Activated T-helper 1 cell treated with anti-CD3 and anti-CD28 coated beads, Interleukin-2, amount 50 U/mL, for 16 hours (primary cell): ENCODE measurements at regions not wholly inside any gene's neighbourhood (a gene's known extent, or its start where the extent isn't known, plus 50 kb on each side); places are given as distances from the start of the nearest gene placed in this dataset.

Experiments used
- DNase-seq, 2 donors: peaks; one replicate each; pipeline ENCODE4 v3.0.0-alpha.2; 2020; ENCODE audit warnings: low read depth in 1 of 2, low spot score in 1 of 2

DNA sequence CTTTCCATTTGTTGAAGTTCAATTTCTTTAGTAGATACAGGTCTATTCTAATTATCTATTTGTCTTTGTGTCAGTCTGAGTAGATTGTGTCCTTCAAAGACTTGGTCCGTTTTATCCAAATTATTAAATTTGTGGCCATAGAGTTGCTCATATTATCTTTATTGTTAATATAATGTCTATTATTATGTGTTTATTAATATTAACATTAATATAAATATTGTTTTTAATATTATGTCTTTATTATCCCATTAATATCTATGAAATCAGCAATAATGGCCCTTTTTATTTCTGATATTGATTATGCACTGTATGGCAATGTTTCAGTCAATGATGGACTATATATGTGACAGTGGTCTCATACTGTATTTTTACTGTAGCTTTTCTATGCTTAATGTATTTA lies 2067.3 kb upstream of the AGA start:
- DNase-seq, result no peak

DNA sequence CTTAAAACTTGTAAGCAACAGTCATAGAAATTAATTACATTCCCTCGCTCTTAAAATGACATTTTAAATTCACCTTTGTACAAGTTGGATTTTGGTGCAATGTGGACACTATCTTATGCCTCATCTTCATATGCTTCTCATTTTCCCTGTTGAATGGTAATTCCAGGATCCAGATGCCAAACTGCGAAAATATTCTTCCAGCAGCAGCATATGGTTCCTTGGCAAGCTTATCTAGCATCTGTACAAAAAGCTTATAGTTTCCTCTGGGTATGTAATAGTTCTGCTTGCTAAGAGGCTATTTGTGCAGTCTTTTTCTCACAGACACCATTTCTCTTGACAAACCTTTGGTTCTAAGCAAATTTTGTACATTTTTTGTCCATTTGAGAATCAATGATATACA lies 2079.7 kb upstream of the AGA start:
- DNase-seq, result no peak

DNA sequence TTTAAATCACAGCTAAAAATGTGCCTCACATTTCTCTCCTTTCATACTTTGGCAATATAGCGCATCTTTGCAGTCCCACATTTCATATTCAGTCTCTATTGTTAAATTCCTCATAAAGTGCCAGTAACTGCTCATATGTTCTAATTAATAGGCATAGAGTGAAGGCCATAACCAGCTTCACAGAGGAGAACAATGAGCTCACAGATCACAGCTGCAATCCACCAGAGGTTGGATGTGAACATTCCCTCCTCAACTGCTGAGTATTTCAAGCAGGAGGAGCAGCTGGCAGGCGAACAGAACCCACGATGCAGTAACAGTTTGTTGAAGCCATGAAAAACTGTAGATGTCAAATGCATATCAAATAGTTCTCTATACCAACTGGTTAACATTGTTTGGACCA lies 2088.7 kb upstream of the AGA start:
- DNase-seq, result no peak

DNA sequence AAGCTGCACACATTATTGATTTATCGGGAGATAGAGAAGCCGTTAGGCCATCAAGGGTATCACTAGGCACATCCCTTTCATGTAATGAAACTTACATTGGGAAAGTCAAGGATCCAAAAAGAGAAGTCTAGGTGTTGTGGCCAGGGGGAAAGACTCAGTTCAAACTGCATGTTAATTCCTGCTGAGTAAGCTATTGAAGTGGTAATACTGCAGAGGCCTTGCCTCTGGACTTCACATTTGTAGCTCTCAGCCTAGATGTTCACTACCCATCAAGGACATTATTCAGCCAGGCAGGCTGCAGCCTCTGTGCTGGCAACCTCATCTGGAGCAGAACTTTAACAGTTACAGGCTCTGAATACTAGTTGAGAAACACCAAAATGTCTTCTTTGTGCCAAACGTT lies 2094.5 kb upstream of the AGA start:
- DNase-seq, result no peak

DNA sequence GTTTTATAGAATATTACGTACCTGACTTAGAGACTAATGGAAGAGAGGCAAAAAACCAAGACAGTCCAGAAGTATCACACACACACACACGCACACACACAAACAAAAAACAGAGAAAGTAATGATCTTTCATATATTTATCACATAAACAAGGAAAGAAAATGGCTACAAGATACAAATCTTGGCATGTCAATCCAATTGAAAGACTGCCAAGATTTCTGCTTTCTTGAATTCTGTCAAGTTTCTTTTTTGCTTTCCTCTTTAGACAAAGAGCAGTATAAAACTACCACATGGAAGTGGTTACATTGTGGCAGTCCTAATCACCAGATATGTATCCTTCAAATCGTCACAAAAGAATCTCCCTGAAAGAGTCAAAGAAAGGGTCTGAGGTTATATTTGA lies 2097.4 kb upstream of the AGA start:
- no peak for DNase-seq

DNA sequence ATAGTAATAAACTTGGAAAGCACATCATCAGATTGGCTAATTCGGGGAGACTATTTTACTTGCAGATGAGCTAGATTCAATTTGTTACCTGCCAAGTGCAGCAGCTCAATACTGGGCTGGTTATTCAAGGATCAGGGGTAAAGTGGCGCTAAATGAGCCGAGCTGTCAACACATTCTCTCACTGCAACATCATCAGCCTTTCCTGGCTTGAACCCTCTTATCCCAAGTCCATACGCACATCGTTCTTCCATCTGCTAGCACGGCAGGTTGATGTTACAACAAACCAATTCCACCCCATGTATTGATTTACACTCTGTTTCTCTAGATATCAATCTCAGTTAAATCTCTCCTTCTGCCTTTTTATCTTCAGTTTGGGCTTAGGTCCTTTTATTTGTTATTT lies 2101.5 kb upstream of the AGA start:
- no peak for DNase-seq

DNA sequence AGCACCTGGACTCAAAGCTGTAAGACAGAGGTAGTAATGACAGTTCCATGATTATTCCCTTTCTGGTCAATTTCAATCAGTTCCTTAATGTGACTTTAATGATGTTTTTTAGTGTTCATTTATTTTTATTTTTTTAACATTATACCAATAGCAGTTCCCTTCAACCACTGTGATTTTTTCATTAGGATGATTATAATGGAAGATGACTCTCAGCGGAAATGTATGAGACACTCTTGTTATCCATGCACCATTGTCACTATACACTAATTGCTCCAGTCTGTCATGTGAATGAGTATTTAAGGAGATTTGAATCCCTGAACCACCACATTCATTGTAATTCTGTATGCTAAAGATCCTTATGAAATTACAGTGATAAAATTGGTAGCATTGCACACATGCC lies 2102.3 kb upstream of the AGA start:
- DNase-seq, result no peak

DNA sequence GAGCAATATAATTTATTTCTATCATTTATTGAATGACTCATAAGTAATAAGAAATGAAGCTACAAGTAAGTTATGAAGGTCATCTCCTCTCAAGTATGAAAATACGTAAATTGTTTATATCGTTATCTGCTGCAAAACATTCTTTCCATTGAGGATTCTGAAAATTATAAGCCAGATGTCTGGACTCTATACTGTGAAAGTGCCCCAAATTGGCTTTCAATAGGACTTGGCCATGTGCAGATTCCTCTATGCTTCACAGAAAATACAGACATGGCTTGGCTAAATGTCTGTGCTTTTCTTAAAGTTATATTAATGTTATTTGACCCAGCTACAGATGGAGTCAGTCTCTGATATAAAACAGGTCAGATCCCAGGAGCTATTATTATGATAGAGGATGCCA lies 2109.9 kb upstream of the AGA start:
- DNase-seq, result no peak

DNA sequence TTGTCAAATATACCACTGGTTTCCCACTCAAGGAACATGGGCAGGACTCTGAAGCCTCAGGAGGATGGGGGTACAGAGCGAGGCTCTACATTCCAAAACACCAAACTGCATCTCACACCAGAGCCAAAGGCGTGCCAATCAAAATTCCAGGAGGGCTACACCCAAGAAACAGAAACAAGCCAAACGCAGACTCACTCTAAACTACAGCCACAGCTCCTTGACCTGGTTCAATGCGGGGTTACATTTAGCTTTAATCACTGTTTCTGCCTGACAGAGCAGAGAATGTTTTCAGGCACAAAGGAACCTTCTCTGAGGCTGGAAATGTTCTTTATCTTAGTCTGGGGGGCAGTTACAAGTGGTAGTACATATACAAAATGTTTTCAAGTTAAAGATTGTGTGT lies 2121.5 kb upstream of the AGA start:
- no peak for DNase-seq

DNA sequence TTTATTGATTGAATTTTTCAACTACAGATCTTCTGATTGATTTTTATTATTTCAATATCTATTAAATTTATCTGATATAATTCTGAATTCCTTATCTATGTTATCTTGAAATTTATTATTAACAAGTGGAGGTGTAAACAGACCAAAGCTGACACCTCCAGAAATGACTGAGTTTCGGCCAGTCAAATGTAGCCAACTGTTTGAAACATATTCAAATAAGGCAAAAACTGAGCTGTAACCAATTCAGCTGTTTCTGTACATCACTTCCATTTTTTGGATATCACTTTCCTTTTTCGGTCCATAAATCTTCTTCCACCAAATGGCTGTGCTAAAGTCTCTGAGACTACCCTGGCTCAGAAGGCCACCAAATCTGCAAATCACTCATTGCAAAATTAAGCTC lies 2127.3 kb upstream of the AGA start:
- no peak for DNase-seq

DNA sequence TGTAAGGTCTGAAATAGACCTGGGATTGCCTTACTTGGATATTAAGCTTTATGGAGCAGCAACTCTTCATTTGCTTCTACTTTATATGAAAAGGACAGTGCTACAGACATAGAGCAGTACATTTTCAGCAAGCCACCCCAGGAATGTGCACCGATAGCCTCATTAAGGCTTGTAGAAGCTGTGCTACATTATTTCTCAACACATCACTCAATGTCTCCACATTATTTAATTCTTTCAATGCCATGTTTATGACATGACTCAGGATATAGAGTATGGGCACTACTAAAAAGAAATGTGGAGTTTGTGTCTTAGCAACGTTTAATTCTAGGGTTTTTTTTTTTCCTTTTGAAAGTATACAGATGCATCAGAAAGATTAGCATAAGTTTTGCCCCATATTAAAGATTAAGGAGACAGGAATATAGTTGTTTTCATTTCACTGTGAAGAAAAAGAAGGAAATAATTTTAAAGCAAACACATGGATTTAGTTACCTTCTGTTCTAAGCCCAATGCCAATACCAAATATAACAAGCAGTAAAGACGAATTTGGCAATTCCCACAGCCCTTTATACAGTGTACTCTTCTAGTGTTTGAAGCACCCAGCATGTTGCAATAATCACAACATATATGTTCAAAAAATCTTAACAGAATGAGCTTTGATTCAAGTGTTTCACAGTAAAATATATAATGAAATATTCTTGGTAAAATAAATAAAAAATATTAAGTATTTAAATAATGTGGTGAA lies 2140.1 kb upstream of the AGA start:
- no peak for DNase-seq

DNA sequence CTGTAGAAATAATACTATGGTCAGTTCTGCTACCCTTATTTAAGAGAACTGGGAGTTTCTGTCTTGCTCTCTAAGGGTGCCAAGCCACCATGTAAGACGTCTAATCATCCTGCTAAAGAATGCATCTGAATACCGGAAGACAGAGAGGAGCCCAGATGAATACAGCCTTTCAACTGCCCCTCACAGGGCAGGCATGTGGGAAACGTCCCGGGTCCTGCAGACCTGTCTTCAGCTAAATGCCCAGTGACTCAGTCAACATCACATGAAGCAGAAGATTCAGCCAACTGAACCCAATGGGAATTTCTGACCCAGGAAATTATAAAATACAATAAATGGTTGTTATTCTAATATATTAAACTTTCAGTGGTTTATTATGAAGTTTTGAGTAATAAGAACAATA lies 2141.0 kb upstream of the AGA start:
- no peak for DNase-seq

DNA sequence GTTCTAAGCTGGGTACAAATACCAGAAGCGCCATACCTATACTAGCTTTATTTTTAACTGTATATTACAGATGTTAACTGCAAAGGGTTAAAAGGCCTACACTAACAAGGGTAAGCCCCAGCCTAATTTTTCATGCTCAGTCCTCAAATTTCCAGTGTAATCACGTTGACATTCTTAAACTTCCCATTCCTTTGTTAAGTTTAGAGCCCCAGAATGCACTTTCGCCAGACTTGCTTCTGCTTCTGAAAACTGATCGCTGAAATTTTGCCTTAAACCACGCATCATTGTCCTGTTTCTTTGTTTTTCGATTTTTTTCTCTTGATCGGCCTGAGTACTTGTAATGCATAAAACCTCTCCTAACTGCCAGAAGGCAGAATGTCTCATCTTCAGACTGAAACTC lies 2141.9 kb upstream of the AGA start:
- no peak for DNase-seq

DNA sequence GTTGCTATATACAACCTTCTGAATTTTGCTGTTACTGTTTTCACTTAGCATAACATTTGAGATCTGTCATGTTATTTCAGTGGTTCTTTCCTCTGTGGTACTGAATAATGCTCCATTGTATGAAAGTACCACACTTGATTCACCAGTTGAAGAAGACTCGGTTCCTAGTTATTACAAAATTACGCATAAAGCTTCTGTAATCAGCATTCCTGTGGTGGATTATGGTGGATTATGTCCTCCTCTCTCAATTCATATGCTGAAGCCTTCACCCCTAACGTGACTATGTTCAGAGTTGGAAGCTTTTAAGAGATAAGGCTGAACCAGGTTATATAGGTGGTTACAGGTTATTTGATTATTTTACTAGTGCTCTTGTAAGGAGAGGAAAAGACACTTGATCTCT lies 2143.5 kb upstream of the AGA start:
- DNase-seq, result no peak

DNA sequence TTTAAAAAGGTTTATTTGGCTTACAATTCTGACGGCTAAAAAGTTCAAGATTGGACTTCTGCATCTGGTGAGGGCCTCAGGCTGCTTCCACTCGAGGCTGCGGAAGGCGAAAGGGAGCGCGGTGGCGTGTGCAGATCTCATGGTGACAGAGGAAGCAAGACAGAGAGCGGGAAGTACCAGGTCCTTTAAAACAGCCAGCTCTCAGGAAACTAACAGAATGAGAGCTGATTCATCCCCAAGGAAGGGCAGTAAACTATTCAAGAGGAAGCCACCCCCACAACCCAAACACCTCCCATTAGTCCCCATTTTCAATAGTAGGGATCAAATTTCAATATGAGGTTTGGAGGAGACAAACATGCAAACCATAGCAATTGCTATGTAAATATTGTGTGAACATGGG lies 2144.2 kb upstream of the AGA start:
- DNase-seq, result no peak

DNA sequence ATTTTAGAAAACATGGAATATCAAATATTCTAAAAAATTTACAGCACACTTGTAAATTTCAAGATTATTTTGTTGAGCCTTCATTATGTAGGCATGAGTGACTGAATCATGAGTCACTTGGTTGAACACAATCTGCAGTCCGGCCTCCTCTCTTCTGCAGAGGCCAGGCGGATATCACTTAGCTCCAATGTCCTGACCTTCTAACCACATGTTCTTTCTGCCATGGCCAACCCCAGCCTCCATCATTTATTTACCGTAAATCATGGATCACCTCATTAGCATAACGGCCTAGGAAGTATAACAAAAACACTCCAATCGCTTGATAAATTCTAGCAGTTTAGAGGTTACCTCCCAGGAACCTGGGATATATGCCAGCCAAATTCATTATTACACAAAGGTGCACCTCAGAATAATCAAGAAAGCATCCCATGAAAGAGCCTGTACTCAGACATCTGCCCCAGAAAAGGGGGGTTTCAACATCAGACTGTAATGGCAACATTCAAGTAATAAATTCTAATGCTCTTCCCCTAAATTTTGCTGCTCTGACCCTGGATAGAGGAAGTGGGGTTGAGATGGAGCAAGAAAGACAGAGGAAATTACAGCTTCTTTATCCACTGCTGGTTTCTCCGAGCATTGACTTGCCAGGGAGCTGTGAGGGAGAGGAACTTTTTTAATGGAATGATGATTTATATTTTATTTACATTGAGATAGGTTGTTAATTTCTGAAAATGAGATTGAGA lies 2153.6 kb upstream of the AGA start:
- DNase-seq, result no peak

DNA sequence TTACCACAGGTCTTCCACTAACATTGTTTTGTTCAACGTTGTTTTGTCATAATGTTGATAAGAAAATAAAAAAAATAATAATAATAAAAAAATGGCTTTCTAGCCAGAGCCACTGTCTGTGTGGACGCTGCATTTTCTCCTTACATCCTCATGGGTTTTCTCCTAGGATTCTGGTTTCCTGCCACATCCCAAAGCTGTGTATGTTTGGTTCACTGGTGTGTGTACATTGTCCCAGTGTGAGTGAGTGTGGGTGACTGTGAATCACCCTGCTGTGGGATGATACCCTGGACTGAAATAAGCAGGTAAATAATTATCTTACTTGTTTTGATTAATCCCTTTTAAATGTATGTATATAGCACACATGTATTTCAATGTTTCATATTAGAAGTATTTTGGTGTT lies 2154.4 kb upstream of the AGA start:
- no peak for DNase-seq

DNA sequence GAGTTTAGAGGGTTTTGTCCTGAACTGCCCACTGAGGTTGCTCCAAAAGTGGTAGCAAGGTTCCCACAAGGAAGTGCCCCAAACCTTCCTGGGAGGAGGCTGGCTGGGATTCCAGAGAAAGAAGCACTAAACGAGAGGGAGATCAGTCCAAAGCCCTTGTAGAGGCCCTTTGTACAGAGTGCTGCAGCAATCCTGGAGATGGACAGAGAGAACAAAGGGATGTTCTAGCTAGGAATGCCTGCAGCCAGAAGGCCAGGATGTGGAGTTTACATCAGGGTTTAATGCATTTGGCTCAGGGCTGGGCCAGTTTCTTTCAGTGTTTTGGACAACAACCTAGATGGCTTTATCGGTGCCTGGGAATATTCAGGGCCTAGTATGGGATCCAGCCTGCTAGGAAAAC lies 2155.1 kb upstream of the AGA start:
- no peak for DNase-seq

DNA sequence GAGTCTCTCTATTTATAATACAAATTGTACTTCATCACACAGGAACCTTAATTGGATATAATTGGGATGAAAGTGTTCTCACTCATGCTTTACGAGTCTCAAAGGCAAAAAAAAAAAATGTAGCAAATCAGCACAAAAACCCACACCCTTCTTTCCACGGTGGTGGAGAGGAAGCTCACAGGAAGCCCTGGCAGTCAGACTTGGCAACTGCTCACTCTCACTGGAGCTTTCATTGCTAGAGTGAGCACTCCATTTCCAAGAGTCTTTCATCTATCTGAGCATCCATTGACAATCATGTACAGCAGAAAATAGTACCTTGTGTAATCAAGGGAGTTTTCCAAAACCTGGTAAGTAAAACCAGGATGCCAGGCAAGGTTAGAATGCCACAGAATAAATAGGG lies 2159.4 kb upstream of the AGA start:
- DNase-seq, result no peak

DNA sequence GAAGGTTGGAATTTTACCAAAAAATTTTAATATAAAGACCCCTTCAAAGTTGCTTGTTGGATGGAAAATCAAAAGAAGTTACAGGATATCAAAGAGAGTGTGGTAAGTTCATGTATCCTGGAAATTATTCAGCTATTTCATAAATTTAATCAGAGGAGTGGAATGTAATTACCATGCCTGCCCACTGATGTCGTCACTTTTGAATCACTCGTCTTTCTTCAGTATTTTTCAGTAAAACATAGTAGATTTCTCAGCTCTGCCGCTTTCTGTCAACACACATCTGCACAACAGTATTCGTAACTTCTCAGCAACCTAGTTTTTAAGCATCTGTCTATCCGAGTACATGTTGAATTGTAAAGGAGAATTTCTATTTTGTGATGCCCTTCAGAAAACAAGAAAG lies 2163.0 kb upstream of the AGA start:
- DNase-seq, result no peak

DNA sequence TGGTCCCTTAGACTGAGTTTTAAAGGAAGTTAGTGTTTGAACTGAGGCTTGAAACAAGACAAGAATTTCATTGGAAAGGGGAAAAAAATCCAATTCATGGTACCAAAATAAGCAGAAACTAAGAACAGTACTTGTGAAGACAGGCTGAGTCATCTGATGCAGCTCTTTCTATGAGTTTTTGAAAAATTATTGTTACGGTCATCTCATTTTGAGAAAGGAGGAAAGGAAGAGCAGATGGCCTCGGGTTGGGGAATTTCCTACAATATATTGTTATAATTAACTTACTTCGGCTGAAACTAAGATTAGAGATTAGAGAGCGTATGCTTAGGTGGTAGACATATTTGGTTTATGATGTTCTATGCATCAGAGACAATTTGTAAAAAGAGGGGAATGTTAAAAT lies 2164.8 kb upstream of the AGA start:
- DNase-seq, result no peak

DNA sequence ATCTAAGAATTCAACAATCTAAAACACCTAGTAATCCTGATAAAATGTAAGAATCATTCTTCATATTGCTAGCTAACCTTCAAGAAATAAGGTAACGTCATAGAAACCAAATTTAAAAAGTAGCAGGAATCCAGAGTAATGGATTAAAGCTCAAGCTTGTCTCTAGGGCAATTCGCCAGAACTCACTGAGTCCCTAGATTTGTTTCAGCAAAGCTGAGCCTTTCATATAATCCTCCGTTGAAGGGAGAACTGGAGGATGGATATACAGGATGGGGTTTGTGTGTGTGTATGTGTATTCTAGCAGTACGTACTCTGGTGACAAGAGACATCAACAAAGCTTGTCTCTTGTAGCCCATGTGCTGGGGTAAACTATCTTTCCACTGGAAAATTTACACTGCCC lies 2173.5 kb upstream of the AGA start:
- no peak for DNase-seq

DNA sequence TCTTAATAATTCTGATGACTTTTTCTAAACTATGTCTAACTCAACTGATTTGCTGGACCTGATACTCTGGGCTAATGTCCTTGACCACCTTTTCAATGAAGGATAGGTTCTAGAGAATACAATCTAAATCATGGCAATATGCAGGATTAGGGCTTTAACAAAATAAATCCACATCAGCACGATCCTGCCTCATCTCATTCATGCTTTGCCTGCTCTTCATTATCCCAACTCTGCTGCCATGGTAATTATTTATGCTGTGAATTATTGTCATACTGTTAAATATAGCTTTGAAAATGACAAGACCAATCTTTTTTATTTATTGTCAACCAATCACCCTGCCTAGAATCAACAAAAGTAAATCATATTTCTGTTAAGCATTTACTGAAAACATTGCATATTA lies 2176.7 kb upstream of the AGA start:
- no peak for DNase-seq
